Osteocyte (in vitro differentiated cells): ENCODE measurements at regions not wholly inside any gene's neighbourhood (a gene's known extent, or its start where the extent isn't known, plus 50 kb on each side); places are given as distances from the start of the nearest gene placed in this dataset.
A peak's percentile ranks its signal among the peaks of the same experiment; 100 is the strongest.

ENCODE experiments used
- DNase-seq: peaks from one replicate; pipeline ENCODE4 v3.0.0; 2021; ENCODE audit warnings: mixed read lengths; ENCODE audit not compliant: unreplicated experiment; ENCODE audit errors: extremely low spot score
- H3K27ac Mint-ChIP-seq: one replicate; pipeline ENCODE4 v1.8.0; 2021; ENCODE audit warnings: mild to moderate bottlenecking, mixed read lengths; ENCODE audit not compliant: unreplicated experiment
- H3K27me3 Mint-ChIP-seq: one replicate; pipeline ENCODE4 v1.8.0; 2021; ENCODE audit warnings: mixed read lengths; ENCODE audit not compliant: unreplicated experiment
- H3K36me3 Mint-ChIP-seq: one replicate; pipeline ENCODE4 v1.8.0; 2021; ENCODE audit warnings: mixed read lengths; ENCODE audit not compliant: unreplicated experiment
- H3K4me1 Mint-ChIP-seq: one replicate; pipeline ENCODE4 v1.8.0; 2021; ENCODE audit warnings: mixed read lengths; ENCODE audit not compliant: unreplicated experiment
- H3K4me3 Mint-ChIP-seq: one replicate; pipeline ENCODE4 v1.8.0; 2021; ENCODE audit warnings: mild to moderate bottlenecking, moderate library complexity, mixed read lengths; ENCODE audit not compliant: unreplicated experiment
- H3K9me3 Mint-ChIP-seq: one replicate; pipeline ENCODE4 v1.8.0; 2021; ENCODE audit warnings: mixed read lengths; ENCODE audit not compliant: unreplicated experiment
- TF ChIP-seq, protein P1 (sequence below): fragments of 200-600 bp; sonication (generic); IDR thresholded peaks from 2 replicates; pipeline ENCODE4 v1.5.0; 2021; ENCODE audit warnings: antibody characterized with exemption, mild to moderate bottlenecking, moderate library complexity

GRCh38 chr1:163013826-163014600 lies 55.1 kb upstream of the RGS4 start:
- H3K36me3 Mint-ChIP-seq: peaks cover 2% of the 10 kb centered on the region
- peaks cover 4% of the 10 kb centered on the region for H3K4me1 Mint-ChIP-seq
- no peak overlapping the region for H3K4me3 Mint-ChIP-seq
- peaks cover 14% of the 10 kb centered on the region for H3K9me3 Mint-ChIP-seq
- no peaks in the 10 kb centered on the region for H3K27me3 Mint-ChIP-seq
- H3K27ac Mint-ChIP-seq: no peak overlapping the region
- no peak for DNase-seq
- TF ChIP-seq, protein P1, sequence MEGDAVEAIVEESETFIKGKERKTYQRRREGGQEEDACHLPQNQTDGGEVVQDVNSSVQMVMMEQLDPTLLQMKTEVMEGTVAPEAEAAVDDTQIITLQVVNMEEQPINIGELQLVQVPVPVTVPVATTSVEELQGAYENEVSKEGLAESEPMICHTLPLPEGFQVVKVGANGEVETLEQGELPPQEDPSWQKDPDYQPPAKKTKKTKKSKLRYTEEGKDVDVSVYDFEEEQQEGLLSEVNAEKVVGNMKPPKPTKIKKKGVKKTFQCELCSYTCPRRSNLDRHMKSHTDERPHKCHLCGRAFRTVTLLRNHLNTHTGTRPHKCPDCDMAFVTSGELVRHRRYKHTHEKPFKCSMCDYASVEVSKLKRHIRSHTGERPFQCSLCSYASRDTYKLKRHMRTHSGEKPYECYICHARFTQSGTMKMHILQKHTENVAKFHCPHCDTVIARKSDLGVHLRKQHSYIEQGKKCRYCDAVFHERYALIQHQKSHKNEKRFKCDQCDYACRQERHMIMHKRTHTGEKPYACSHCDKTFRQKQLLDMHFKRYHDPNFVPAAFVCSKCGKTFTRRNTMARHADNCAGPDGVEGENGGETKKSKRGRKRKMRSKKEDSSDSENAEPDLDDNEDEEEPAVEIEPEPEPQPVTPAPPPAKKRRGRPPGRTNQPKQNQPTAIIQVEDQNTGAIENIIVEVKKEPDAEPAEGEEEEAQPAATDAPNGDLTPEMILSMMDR: no peak

GRCh38 chr1:163006051-163006834 lies 62.9 kb upstream of the RGS4 start:
- Mint-ChIP-seq H3K4me1 (peaks cover 4% of the 10 kb centered on the region), H3K27ac (no peak overlapping the region), H3K27me3 (no peaks in the 10 kb centered on the region), H3K9me3 (no peaks in the 10 kb centered on the region), H3K36me3 (no peaks in the 10 kb centered on the region), H3K4me3 (no peak overlapping the region)
- TF ChIP-seq, protein P1: no peak
- DNase-seq: no peak

DNA sequence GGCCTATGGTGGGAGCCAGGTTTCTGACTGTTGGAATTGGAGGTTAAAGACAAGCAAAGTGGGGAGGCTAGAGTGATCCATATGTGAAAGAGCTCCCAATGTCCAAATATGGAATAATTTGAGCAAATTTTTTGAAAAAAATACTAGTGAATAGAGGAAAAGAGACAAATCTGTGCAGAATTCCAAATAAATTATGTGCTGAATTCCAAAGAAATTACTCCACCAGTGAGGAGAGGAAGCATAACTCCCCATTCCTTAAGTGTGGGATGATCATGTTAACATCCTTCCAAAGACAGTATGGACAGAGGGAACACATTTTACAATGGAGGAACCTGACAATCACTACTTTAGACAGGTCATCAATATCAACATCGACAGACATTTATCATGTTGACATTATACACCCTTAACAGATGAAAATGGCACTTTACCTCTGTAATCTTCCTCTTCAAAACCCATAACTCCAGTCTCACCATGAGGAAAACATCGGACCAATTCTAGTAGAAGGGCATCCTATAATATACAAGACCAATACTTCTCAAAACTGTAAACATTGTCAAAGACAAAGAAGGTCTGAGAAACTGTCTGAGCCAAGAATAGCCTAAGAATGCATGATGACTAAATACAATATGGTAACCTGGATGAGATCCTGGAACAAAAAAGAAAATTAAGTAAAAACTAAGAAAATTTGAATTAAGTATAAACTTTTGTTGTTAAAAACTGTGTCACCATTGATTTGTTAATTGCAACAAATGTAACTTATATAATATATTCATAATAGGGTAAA lies 71.5 kb upstream of the RGS4 start:
- Mint-ChIP-seq H3K4me1 (peaks cover 26% of the 10 kb centered on the region), H3K36me3 (no peaks in the 10 kb centered on the region), H3K9me3 (no peaks in the 10 kb centered on the region), H3K4me3 (no peak overlapping the region), H3K27ac (peak overlapping the region; percentile 12), H3K27me3 (no peaks in the 10 kb centered on the region)
- TF ChIP-seq, protein P1: no peak
- DNase-seq: no peak

DNA sequence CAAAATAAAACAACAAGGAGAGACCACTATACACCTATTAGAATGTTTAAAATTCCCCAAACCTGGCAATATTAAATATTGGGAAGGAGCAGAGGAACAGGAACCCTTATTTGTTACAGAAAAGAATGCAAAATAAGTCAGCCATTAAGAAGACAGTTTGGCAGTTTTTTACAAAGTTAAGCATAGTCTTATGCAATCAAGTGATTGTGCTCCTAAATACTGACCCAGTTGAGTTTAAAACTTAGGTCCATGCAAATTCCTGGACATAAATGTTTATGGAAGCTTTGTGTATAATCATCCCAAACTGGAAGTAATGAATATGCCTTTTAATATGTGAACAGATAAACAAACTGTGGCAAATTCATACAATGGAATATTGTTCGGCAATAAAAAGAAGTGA lies 72.9 kb upstream of the RGS4 start:
- H3K27ac Mint-ChIP-seq: no peak overlapping the region
- no peaks in the 10 kb centered on the region for H3K9me3 Mint-ChIP-seq
- no peaks in the 10 kb centered on the region for H3K27me3 Mint-ChIP-seq
- H3K4me1 Mint-ChIP-seq: peaks cover 26% of the 10 kb centered on the region
- no peaks in the 10 kb centered on the region for H3K36me3 Mint-ChIP-seq
- DNase-seq: no peak
- no peak overlapping the region for H3K4me3 Mint-ChIP-seq
- TF ChIP-seq, protein P1: no peak
